WTC11 (cell line): ENCODE measurements at regions not wholly inside any gene's neighbourhood (a gene's known extent, or its start where the extent isn't known, plus 50 kb on each side); places are given as distances from the start of the nearest gene placed in this dataset.

Source experiments
- ATAC-seq: fragments of 200-7000 bp; cut with Tn5 transposase; 2 replicates; pipeline ENCODE4 v1.10.0; 2021; ENCODE audit warnings: mild to moderate bottlenecking, moderate library complexity
- CTCF ChIA-PET: fragments of 300-600 bp; sonication (Branson Sonifier 250); formaldehyde crosslinking; loops from one replicate; lab custom pipeline; 2021; ENCODE audit warnings: antibody characterized with exemption; lab: Charles Lee
- POLR2A ChIA-PET: fragments of 350-600 bp; sonication (Branson Sonifier 250); formaldehyde crosslinking; loops from one replicate; lab custom pipeline; 2021; ENCODE audit warnings: antibody characterized with exemption; lab: Charles Lee
- DNase-seq: peaks from one replicate; pipeline ENCODE4 v3.0.0; 2021; ENCODE audit warnings: low spot score
- H3K27ac Mint-ChIP-seq: 2 replicates; pipeline ENCODE4 v1.8.0; 2021; ENCODE audit warnings: mixed read lengths
- H3K27me3 Mint-ChIP-seq: 2 replicates; pipeline ENCODE4 v1.8.0; 2021; ENCODE audit warnings: low read depth, mild to moderate bottlenecking, moderate library complexity, mixed read lengths
- H3K36me3 Mint-ChIP-seq: 2 replicates; pipeline ENCODE4 v1.8.0; 2021; ENCODE audit warnings: mixed read lengths
- H3K4me1 Mint-ChIP-seq: 2 replicates; pipeline ENCODE4 v1.8.0; 2022; ENCODE audit warnings: mixed read lengths
- H3K4me3 Mint-ChIP-seq: 2 replicates; pipeline ENCODE4 v1.8.0; 2021; ENCODE audit warnings: mild to moderate bottlenecking, moderate library complexity, mixed read lengths
- H3K9me3 Mint-ChIP-seq: 2 replicates; pipeline ENCODE4 v1.8.0; 2021; ENCODE audit warnings: mixed read lengths
- AR ChIP-seq: fragments of 250-450 bp; sonication (Bioruptor Pico); IDR thresholded peaks from 2 replicates; pipeline ENCODE4 v1.9.0; 2021; ENCODE audit warnings: mild to moderate bottlenecking
- ATF6 ChIP-seq: sonication (generic); formaldehyde crosslinking; IDR thresholded peaks from 2 replicates; pipeline ENCODE4 v1.8.1; 2023; ENCODE audit warnings: mild to moderate bottlenecking, missing genetic modification reagents
- E2F1 ChIP-seq: sonication (generic); formaldehyde crosslinking; IDR thresholded peaks from 2 replicates; pipeline ENCODE4 v1.8.0; 2022; ENCODE audit warnings: mild to moderate bottlenecking, missing genetic modification reagents
- ELF4 ChIP-seq: sonication (generic); formaldehyde crosslinking; IDR thresholded peaks from 2 replicates; pipeline ENCODE4 v1.8.1; 2022; ENCODE audit warnings: low read depth, mild to moderate bottlenecking, moderate library complexity, missing genetic modification reagents
- EMX1 ChIP-seq: fragments of 250-450 bp; sonication (Bioruptor Pico); IDR thresholded peaks from 2 replicates; pipeline ENCODE4 v1.8.0; 2021; ENCODE audit warnings: mild to moderate bottlenecking
- FOXJ3 ChIP-seq: sonication (generic); formaldehyde crosslinking; IDR thresholded peaks from 2 replicates; pipeline ENCODE4 v1.9.0; 2021; ENCODE audit warnings: missing genetic modification reagents, mild to moderate bottlenecking, borderline replicate concordance
- FOXP1 ChIP-seq: sonication (generic); formaldehyde crosslinking; IDR thresholded peaks from 2 replicates; pipeline ENCODE4 v1.8.0; 2022; ENCODE audit warnings: missing genetic modification reagents, mild to moderate bottlenecking, moderate library complexity, borderline replicate concordance
- MYBL2 ChIP-seq: sonication (generic); formaldehyde crosslinking; IDR thresholded peaks from 2 replicates; pipeline ENCODE4 v1.8.1; 2023; ENCODE audit warnings: mild to moderate bottlenecking, moderate library complexity, missing genetic modification reagents
- NR1H2 ChIP-seq: sonication (generic); formaldehyde crosslinking; IDR thresholded peaks from 2 replicates; pipeline ENCODE4 v1.9.0; 2021; ENCODE audit warnings: mild to moderate bottlenecking, moderate library complexity, missing genetic modification reagents
- NR3C1 ChIP-seq: sonication (generic); formaldehyde crosslinking; conservative IDR thresholded peaks from 2 replicates; pipeline ENCODE4 v1.8.1; 2023; ENCODE audit warnings: low read depth, mild to moderate bottlenecking, missing genetic modification reagents
- PREB ChIP-seq: sonication (generic); formaldehyde crosslinking; IDR thresholded peaks from 2 replicates; pipeline ENCODE4 v1.8.1; 2022; ENCODE audit warnings: mild to moderate bottlenecking, missing genetic modification reagents, moderate library complexity, borderline replicate concordance
- SP1 ChIP-seq: sonication (generic); formaldehyde crosslinking; conservative IDR thresholded peaks from 2 replicates; pipeline ENCODE4 v1.8.1; 2022; ENCODE audit warnings: missing genetic modification reagents
- TEAD1 ChIP-seq: sonication (generic); formaldehyde crosslinking; IDR thresholded peaks from 2 replicates; pipeline ENCODE4 v1.8.0; 2022; ENCODE audit warnings: mild to moderate bottlenecking, missing genetic modification reagents
- ZNF396 ChIP-seq: fragments of 250-450 bp; sonication (Bioruptor Pico); IDR thresholded peaks from 2 replicates; pipeline ENCODE4 v1.8.0; 2021; ENCODE audit warnings: mild to moderate bottlenecking, moderate library complexity, borderline replicate concordance
- ZNF416 ChIP-seq: fragments of 250-450 bp; sonication (Bioruptor Pico); IDR thresholded peaks from 2 replicates; pipeline ENCODE4 v1.9.0; 2021; ENCODE audit warnings: mild to moderate bottlenecking, inconsistent platforms
- ZNF512 ChIP-seq: sonication (generic); formaldehyde crosslinking; IDR thresholded peaks from 2 replicates; pipeline ENCODE4 v1.8.1; 2022; ENCODE audit warnings: missing genetic modification reagents, borderline replicate concordance

GRCh38 chr15:25238126-25238525 lies 200.7 kb downstream of the UBE3A start (continued):
- no peak for TF ChIP-seq AR
- TF ChIP-seq NR1H2 (CRISPR knock-in tag): no peak
- no peak for TF ChIP-seq EMX1
- no peak for TF ChIP-seq ELF4 (CRISPR knock-in tag)
- TF ChIP-seq FOXJ3: no peak
- TF ChIP-seq MYBL2: no peak
- no peak for TF ChIP-seq FOXP1 (CRISPR knock-in tag)
- TF ChIP-seq ZNF396 (CRISPR knock-in tag): no peak

GRCh38 chr15:25238716-25239470 lies 199.9 kb downstream of the UBE3A start:
- H3K4me3 Mint-ChIP-seq: no peak overlapping the region
- H3K27ac Mint-ChIP-seq: no peak overlapping the region
- DNase-seq: no peak
- peaks cover 57% of the 10 kb centered on the region for H3K9me3 Mint-ChIP-seq
- POLR2A ChIA-PET: no interaction called here
- CTCF ChIA-PET: no interaction called here
- H3K27me3 Mint-ChIP-seq: no peaks in the 10 kb centered on the region
- H3K4me1 Mint-ChIP-seq: no peaks in the 10 kb centered on the region
- H3K36me3 Mint-ChIP-seq: peaks cover 36% of the 10 kb centered on the region
- TF ChIP-seq NR3C1 (CRISPR knock-in tag) (no peak), SP1 (no peak), ZNF512 (CRISPR knock-in tag) (no peak), ZNF416 (no peak), PREB (CRISPR knock-in tag) (no peak), AR (no peak)
- no peak for ATAC-seq

GRCh38 chr15:25239471-25240345 lies 199.1 kb downstream of the UBE3A start:
- H3K36me3 Mint-ChIP-seq: peaks cover 35% of the 10 kb centered on the region
- no peaks in the 10 kb centered on the region for H3K4me1 Mint-ChIP-seq
- H3K9me3 Mint-ChIP-seq: peaks cover 52% of the 10 kb centered on the region
- H3K4me3 Mint-ChIP-seq: no peak overlapping the region
- ATAC-seq (no peak), DNase-seq (no peak)
- POLR2A ChIA-PET: no interaction called here
- CTCF ChIA-PET: no interaction called here
- H3K27me3 Mint-ChIP-seq: no peaks in the 10 kb centered on the region
- H3K27ac Mint-ChIP-seq: no peak overlapping the region
- no peak for TF ChIP-seq NR3C1 (CRISPR knock-in tag)
- TF ChIP-seq AR: no peak
- TF ChIP-seq E2F1 (CRISPR knock-in tag): no peak
- TF ChIP-seq ATF6 (CRISPR knock-in tag): no peak
- no peak for TF ChIP-seq TEAD1 (CRISPR knock-in tag)
